SU-DHL-6 (cell line): ENCODE measurements at regions not wholly inside any gene's neighbourhood (a gene's known extent, or its start where the extent isn't known, plus 50 kb on each side); places are given as distances from the start of the nearest gene placed in this dataset.
"Not testable (repeated sequence)": the region's sequence is repeated elsewhere in the genome, so short reads cannot be mapped to it uniquely, and the experiment has no call there.

Experiments
- H2AFZ ChIP-seq: fragments of 200-600 bp; sonication (generic); 2 replicates; pipeline ENCODE4 v1.6.1; 2014; ENCODE audit warnings: low read depth, mild to moderate bottlenecking, moderate library complexity, mixed read lengths, antibody characterized with exemption, low read length; ENCODE audit not compliant: severe bottlenecking
- H3F3A ChIP-seq: fragments of 200-600 bp; shearing (Covaris generic); 2 replicates; pipeline ENCODE4 v1.6.0; 2016; ENCODE audit warnings: antibody characterized with exemption, mild to moderate bottlenecking; ENCODE audit not compliant: insufficient read depth
- H3K27ac ChIP-seq: fragments of 200-600 bp; sonication (generic); 2 replicates; pipeline ENCODE4 v1.5.1; 2016; ENCODE audit warnings: low read depth, mild to moderate bottlenecking, low read length, moderate library complexity, mixed read lengths
- H3K27me3 ChIP-seq: fragments of 200-600 bp; sonication (generic), shearing (Covaris generic); 2 replicates; pipeline ENCODE4 v1.6.0; 2014; ENCODE audit warnings: mild to moderate bottlenecking, low read length
- H3K36me3 ChIP-seq: fragments of 200-600 bp; sonication (generic); 2 replicates; pipeline ENCODE4 v1.6.1; 2014; ENCODE audit warnings: mild to moderate bottlenecking, low read length, mixed read lengths
- H3K4me2 ChIP-seq: fragments of 300-600, 200-600 bp; shearing (Covaris generic), sonication (generic); 2 replicates; pipeline ENCODE4 v1.6.0; 2014; ENCODE audit warnings: low read length, low read depth, mild to moderate bottlenecking; ENCODE audit not compliant: poor library complexity, severe bottlenecking
- H3K4me3 ChIP-seq: fragments of 200-600 bp; sonication (generic); 2 replicates; pipeline ENCODE4 v1.5.1; 2014; ENCODE audit warnings: antibody characterized with exemption, low read length, mild to moderate bottlenecking, mixed read lengths; ENCODE audit not compliant: insufficient read depth, poor library complexity, severe bottlenecking
- H3K79me2 ChIP-seq: fragments of 200-600 bp; sonication (generic); 2 replicates; pipeline ENCODE4 v1.6.1; 2014; ENCODE audit warnings: mild to moderate bottlenecking, low read length, moderate library complexity; ENCODE audit not compliant: insufficient read depth
- H3K9ac ChIP-seq: fragments of 200-600 bp; sonication (generic); 2 replicates; pipeline ENCODE4 v1.7.0; 2014; ENCODE audit warnings: mild to moderate bottlenecking, low read length
- H3K9me2 ChIP-seq: fragments of 200-600 bp; sonication (generic); replicated peaks from 2 replicates; pipeline ENCODE4 v1.6.1; 2014; ENCODE audit warnings: low read length; ENCODE audit not compliant: insufficient read depth
- H3K9me3 ChIP-seq: fragments of 200-600 bp; sonication (generic); 2 replicates; pipeline ENCODE4 v1.6.1; 2014; ENCODE audit warnings: low read length, mixed read lengths; ENCODE audit not compliant: insufficient read depth
- H4K20me1 ChIP-seq: fragments of 200-600 bp; sonication (generic); 2 replicates; pipeline ENCODE4 v1.6.1; 2014; ENCODE audit warnings: low read depth, mild to moderate bottlenecking, antibody characterized with exemption, low read length, moderate library complexity, mixed read lengths
- EZH2phosphoT487 ChIP-seq: fragments of 200-600 bp; sonication (generic), shearing (Covaris generic); conservative IDR thresholded peaks from 2 replicates; pipeline ENCODE4 v1.6.1; 2018; ENCODE audit warnings: mild to moderate bottlenecking, antibody characterized with exemption, low read length, moderate library complexity, mixed read lengths
- TF ChIP-seq, protein P1 (sequence below): fragments of 200-600 bp; sonication (generic); IDR thresholded peaks from one replicate; pipeline ENCODE4 v1.5.1; 2017; ENCODE audit warnings: antibody characterized with exemption, mild to moderate bottlenecking, low read length, moderate library complexity; ENCODE audit not compliant: insufficient read depth, poor library complexity, severe bottlenecking

- H3K36me3 ChIP-seq, H4K20me1 ChIP-seq, H3K79me2 ChIP-seq, H3K9me2 ChIP-seq, H3K27ac ChIP-seq, H3K27me3 ChIP-seq, H2AFZ ChIP-seq, H3F3A ChIP-seq, H3K9me3 ChIP-seq, H3K4me3 ChIP-seq, H3K9ac ChIP-seq, H3K4me2 ChIP-seq: not testable (repeated sequence)
These were observed 62.8 kb downstream of the RPS24 start for GRCh38 chr10:78096486-78096885.

DNA sequence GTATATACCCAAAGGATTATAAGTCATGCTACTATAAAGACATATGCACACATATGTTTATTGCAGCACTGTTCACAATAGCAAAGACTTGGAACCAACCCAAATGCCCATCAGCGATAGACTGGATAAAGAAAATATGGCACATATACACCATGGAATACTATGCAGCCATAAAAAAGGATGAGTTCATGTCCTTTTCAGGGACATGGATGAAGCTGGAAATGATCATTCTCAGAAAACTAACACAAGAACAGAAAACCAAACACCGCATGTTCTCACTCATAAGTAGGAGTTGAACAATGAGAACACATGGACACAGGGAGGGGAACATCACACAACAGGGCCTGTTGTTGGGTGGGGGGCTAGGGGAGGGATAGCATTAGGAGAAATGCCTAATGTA, 68.9 kb downstream of the RPS24 start:
- not testable (repeated sequence) for H3K9me2 ChIP-seq, H2AFZ ChIP-seq, H3K4me2 ChIP-seq, H3K27ac ChIP-seq, H3K79me2 ChIP-seq, H3K4me3 ChIP-seq, H3K9ac ChIP-seq, H3K27me3 ChIP-seq, H3F3A ChIP-seq, H3K36me3 ChIP-seq, H4K20me1 ChIP-seq, H3K9me3 ChIP-seq

GRCh38 chr10:78109210-78109609, 75.5 kb downstream of the RPS24 start:
- Histone ChIP-seq H3K79me2 (no peaks in the 10 kb centered on the region), H3K27me3 (no peaks in the 10 kb centered on the region), H2AFZ (no peak overlapping the region), H3K27ac (no peak overlapping the region), H3K9me2 (no peaks in the 10 kb centered on the region), H3K4me2 (no peak overlapping the region), H3F3A (no peaks in the 10 kb centered on the region), H3K9ac (no peak overlapping the region), H3K4me3 (no peak overlapping the region), H3K36me3 (no peaks in the 10 kb centered on the region), H3K9me3 (no peaks in the 10 kb centered on the region), H4K20me1 (no peaks in the 10 kb centered on the region)
- no peak for TF ChIP-seq EZH2phosphoT487
- TF ChIP-seq, protein P1, sequence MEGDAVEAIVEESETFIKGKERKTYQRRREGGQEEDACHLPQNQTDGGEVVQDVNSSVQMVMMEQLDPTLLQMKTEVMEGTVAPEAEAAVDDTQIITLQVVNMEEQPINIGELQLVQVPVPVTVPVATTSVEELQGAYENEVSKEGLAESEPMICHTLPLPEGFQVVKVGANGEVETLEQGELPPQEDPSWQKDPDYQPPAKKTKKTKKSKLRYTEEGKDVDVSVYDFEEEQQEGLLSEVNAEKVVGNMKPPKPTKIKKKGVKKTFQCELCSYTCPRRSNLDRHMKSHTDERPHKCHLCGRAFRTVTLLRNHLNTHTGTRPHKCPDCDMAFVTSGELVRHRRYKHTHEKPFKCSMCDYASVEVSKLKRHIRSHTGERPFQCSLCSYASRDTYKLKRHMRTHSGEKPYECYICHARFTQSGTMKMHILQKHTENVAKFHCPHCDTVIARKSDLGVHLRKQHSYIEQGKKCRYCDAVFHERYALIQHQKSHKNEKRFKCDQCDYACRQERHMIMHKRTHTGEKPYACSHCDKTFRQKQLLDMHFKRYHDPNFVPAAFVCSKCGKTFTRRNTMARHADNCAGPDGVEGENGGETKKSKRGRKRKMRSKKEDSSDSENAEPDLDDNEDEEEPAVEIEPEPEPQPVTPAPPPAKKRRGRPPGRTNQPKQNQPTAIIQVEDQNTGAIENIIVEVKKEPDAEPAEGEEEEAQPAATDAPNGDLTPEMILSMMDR = no peak

- H3K79me2 ChIP-seq = no peaks in the 10 kb centered on the region
- no peak overlapping the region for H3K9ac ChIP-seq
- no peaks in the 10 kb centered on the region for H3K9me2 ChIP-seq
- no peaks in the 10 kb centered on the region for H4K20me1 ChIP-seq
- no peaks in the 10 kb centered on the region for H3K27me3 ChIP-seq
- no peaks in the 10 kb centered on the region for H3F3A ChIP-seq
- H3K4me3 ChIP-seq = no peak overlapping the region
- H3K9me3 ChIP-seq = no peaks in the 10 kb centered on the region
- no peak overlapping the region for H3K4me2 ChIP-seq
- H3K36me3 ChIP-seq = no peaks in the 10 kb centered on the region
- TF ChIP-seq, protein P1 = no peak
- TF ChIP-seq EZH2phosphoT487 = no peak
- no peak overlapping the region for H3K27ac ChIP-seq
- H2AFZ ChIP-seq = no peak overlapping the region
These were observed 81.6 kb downstream of the RPS24 start for GRCh38 chr10:78115135-78115853.
